ENCODE measurements at regions not wholly inside any gene's neighbourhood (a gene's known extent, or its start where the extent isn't known, plus 50 kb on each side); places are given as distances from the start of the nearest gene placed in this dataset.

GRCh38 chr11:97996762-97997161 lies 1024.0 kb upstream of the CNTN5 start (continued):
- no peak for TF ChIP-seq RBM34 (IDR thresholded peaks at IDR 0.05; ENCODE audit: borderline replicate concordance, insufficient read depth, low read length)
- no peak for TF ChIP-seq ARID2 (IDR thresholded peaks at IDR 0.05)
- peak; percentile 89 for TF ChIP-seq DPF2 (IDR thresholded peaks at IDR 0.05)
- no peak for TF ChIP-seq SMARCB1 (IDR thresholded peaks at IDR 0.05; ENCODE audit: insufficient read length, low read depth)
- TF ChIP-seq PHF8 (IDR thresholded peaks at IDR 0.05; ENCODE audit: borderline replicate concordance, low read length): no peak
- no peak for TF ChIP-seq GTF2F1 (IDR thresholded peaks at IDR 0.05; ENCODE audit: low read depth, low read length)
- no peak for TF ChIP-seq ZBTB8A (IDR thresholded peaks at IDR 0.05; ENCODE audit: partially characterized antibody)
- TF ChIP-seq NELFE (IDR thresholded peaks at IDR 0.05; ENCODE audit: insufficient read depth, insufficient read length): no peak
- no peak for TF ChIP-seq TAF7 (tag; IDR thresholded peaks at IDR 0.05)
- no peak for TF ChIP-seq DMBX1 (CRISPR knock-in tag; IDR thresholded peaks at IDR 0.05; ENCODE audit: borderline replicate concordance)
- TF ChIP-seq CBX2 (IDR thresholded peaks at IDR 0.05; ENCODE audit: insufficient read depth, low read length, poor library complexity, severe bottlenecking): no peak
- no peak for TF ChIP-seq TAF1 (IDR thresholded peaks at IDR 0.05; ENCODE audit: control insufficient read depth, extremely low read depth, insufficient read depth, low read length, severe bottlenecking)
- no peak for TF ChIP-seq CEBPZ (IDR thresholded peaks at IDR 0.05; ENCODE audit: borderline replicate concordance, low read depth, low read length)
- TF ChIP-seq CTBP1 (IDR thresholded peaks at IDR 0.05; ENCODE audit: borderline replicate concordance): no peak
- no peak for TF ChIP-seq TBP (optimal IDR thresholded peaks at IDR 0.05; ENCODE audit: low read depth, low read length)
- no peak for TF ChIP-seq ZNF140 (CRISPR knock-in tag; IDR thresholded peaks at IDR 0.05)
- TF ChIP-seq BRD9 (IDR thresholded peaks at IDR 0.05; ENCODE audit: low read depth, partially characterized antibody): peak; percentile 37
- TF ChIP-seq MEF2A (IDR thresholded peaks at IDR 0.05; ENCODE audit: control insufficient read depth, low read depth, low read length): no peak
- TF ChIP-seq RBM17 (IDR thresholded peaks at IDR 0.05; ENCODE audit: borderline replicate concordance, low read depth, low read length): no peak
- TF ChIP-seq PRMT5 (CRISPR knock-in tag; IDR thresholded peaks at IDR 0.05): no peak
- no peak for TF ChIP-seq FOS (IDR thresholded peaks at IDR 0.05; ENCODE audit: extremely low read depth, insufficient read length)
- TF ChIP-seq ZC3H11A (IDR thresholded peaks at IDR 0.05; ENCODE audit: low read depth, low read length): no peak
- no peak for TF ChIP-seq ZBTB17 (CRISPR knock-in tag; IDR thresholded peaks at IDR 0.05)
- TF ChIP-seq PML (IDR thresholded peaks at IDR 0.05; ENCODE audit: low read length): peak; percentile 81; the same call in 1 of the 2 replicates
- 0 out of 2 replicates have a peak, but pooled peaks have one; percentile 6 for TF ChIP-seq RFX1 (IDR thresholded peaks at IDR 0.05)
- no peak for TF ChIP-seq ZFP36 (IDR thresholded peaks at IDR 0.05; ENCODE audit: low read depth, low read length, partially characterized antibody)
- TF ChIP-seq NFIC (IDR thresholded peaks at IDR 0.05): peak; percentile 47; the same call in 1 of the 2 replicates
- TF ChIP-seq ZNF75A (CRISPR knock-in tag; IDR thresholded peaks at IDR 0.05): no peak
- no peak for TF ChIP-seq KAT2B (IDR thresholded peaks at IDR 0.05; ENCODE audit: low read depth, low read length)

Data from K562 (cell line).